Stimulated activated CD4-positive, alpha-beta T cell treated with anti-CD3 and anti-CD28 coated beads, Interleukin-4, amount 100 ng/mL, for 48 hours (primary cell): ENCODE measurements at regions not wholly inside any gene's neighbourhood (a gene's known extent, or its start where the extent isn't known, plus 50 kb on each side); places are given as distances from the start of the nearest gene placed in this dataset.

Experiments used
- DNase-seq, 2 donors: peaks; one replicate each; pipeline ENCODE4 v3.0.0-alpha.2; 2020; ENCODE audit warnings: low read depth in 2 of 2

DNA sequence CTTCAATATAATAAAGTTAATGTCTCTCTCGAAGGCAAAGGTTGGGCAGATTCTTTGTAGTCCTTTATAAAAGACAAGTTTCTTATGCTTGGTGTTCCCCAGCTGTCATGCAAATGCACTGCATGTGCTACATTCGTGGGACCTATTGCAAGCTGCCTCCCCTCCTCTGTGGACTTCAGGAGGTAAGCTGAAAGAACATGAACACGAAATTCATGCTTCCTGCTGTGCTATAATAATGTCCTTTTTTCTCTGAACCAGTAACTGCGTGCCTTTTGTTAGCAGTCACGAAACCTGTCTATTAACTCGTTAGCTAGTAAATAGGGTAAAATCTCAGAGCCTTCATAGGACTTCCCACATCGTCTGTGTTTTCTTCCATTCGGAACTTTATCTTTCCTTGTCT is 363.5 kb downstream of the CDH9 start:
- no peak for DNase-seq

DNA sequence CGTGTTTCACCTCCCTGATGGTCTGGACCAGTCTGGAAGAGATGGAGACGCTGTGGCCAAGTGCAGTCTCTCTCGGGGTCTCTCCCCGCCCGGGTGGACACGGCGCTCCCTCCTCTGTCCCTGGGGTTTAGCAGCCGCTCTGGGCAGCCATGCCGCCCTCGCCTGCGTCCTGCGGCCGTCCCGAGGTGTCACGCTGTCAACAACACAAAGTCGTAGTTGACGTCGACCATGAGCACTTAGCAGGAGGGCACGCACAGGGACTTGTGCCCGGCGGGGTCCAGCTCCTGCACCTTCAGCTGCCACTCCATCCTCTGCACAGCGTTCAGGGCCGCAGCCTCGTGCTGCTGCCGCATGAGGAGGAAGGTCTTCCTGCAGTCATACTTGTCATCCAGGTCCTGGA is 368.9 kb downstream of the CDH9 start:
- DNase-seq, result no peak

DNA sequence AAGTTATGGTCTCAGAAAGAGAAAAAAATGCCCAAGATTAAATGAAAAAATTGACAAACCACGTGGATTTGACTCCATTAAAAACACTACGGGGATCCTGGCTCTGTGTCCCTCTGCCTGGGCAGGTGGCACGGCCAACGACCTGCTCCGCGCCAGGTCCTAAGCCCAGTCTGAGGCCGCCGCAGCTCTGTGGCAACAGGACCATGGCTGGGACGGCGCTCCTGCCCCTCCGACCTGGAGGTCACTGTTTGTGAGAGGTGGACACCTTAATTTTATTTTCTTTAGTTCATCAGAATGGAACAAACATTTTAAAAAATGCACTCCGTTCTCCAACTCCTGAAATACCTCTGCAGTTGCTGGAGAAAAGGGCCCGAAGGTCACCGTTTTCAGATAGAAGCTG is 369.4 kb downstream of the CDH9 start:
- DNase-seq, result no peak

DNA sequence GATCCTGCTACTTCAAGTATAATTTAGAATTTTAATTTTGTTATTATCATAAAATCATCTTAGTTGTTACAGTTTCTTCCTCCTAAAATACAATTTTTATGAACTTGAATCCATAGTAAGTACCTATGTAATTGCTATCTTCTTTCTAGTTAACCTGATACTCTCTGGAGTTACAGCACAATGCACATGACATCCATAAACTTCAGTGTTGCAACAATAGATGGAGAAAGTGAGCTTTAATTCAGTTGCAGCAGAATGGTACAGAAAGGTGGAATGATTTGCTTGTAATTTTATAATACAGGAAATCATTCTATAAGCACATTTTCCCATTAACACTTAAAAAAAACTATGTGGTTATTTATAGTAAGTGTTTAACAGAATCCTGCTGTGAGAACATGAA is 372.0 kb downstream of the CDH9 start:
- DNase-seq, result no peak

DNA sequence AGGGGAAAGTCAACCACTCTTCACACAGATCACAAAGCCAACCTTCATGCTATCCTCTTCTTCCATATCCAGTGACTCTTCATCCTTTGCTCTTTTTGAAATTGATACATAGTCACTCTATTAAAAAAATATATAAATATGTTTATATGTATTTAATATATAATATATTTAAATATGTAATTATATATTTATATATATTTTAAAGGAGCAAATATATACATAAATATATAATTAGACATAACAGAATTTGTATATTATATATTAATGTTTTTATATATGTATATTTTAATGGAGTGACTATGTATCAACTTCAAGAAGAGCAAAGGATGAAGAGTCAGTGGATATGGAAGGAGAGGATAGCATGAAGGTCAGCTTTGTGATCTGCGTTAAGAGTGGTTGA is 374.9 kb downstream of the CDH9 start:
- no peak for DNase-seq

DNA sequence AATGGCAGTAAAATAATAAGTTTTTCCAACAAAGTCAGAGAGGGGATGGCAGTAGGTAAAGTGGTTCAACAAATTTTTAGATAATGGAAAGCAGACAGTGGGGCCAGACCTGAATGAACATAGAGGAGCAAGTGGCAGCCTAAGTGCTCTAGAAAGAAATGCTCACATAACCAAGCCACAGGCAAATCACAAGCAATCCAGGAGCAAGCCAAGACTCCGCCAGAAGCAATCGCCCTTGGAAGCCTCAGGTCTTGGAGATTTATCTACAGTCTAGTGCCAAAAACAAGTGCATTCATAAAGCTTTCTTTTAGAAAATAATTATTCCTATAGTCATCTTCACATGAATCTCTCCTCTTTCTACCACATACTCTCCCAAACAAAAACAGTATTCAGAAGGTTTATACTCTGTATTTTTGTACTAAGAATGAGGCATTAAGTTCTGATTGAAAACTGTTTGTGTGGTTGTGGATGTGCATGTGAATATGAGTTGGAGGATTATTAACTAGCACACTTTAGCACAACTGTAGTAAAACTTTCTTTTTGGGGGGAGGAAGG is 375.5 kb downstream of the CDH9 start:
- no peak for DNase-seq

DNA sequence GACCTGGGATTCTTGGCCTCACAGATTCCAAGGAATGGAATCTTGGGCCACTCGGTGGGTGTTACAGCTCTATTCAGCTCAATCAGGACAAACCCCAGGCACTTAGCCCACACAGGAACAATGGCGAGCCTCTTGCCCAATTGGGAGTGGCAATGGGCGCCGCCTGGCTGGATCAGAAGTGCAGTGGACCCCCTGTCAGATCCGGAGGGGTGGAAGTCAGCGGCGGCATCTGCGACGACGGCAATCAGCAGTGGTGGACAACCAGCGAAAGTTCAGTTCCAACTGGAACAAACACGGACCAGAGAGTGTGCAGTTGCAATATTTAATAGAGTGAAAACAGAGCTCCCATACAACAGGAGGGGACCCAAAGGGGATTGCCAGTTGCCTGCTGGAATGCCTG is 378.3 kb downstream of the CDH9 start:
- no peak for DNase-seq

DNA sequence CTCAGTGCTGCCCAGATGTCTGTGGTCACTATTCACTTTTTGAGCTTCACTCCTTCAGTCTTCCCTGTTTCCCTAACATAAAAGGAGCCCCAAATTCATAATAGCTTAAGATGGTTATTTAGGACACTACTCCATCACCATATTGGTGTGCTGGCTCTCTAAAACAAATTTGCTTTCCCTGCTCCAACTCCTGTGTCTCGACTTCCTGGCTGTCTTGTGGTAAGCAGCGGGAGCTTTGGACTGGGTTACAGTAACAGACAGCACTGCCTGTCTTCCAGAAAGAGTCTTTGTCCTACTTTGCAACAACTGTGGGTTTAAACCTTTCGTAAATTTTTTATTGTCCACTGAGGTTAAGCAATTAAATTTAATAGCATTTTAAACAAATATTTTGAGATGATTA is 389.4 kb downstream of the CDH9 start:
- no peak for DNase-seq

DNA sequence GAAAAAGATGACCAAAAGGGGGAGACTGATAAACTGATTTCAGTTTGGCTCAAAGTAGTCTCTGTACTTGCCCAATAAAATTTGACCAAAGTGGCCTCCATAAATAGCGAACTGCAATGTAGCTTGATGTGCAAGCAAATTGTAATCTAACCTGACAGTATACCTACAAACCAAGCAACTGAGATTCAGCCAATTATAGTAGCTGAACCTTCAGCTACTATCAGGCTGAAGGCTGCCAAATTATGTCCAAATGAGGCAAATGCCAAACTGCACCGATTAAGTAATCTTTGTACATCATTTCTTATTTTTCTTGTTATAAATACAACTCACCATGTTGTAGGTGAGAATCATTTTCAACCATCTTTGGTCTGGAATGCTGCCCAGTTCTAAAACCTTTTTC is 390.6 kb downstream of the CDH9 start:
- no peak for DNase-seq

DNA sequence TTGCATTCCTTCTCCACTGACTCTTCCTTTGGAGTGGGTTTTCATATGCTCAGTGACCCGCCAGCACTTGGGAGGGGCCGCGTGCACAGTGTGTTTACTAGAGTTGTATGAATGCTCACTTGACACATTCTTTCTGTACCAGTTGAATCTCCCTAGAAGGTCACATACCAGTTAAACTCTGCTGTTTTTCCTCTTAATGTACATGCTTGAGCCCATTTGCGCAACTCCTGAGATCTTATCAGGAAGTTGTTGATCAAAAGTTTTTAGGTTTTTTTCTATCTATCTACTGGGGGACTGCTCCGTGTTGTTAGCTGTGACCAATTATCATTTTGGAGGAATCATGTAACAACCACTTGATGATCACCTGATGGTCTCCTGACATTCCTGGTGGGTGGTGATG is 392.7 kb downstream of the CDH9 start:
- DNase-seq, result no peak

DNA sequence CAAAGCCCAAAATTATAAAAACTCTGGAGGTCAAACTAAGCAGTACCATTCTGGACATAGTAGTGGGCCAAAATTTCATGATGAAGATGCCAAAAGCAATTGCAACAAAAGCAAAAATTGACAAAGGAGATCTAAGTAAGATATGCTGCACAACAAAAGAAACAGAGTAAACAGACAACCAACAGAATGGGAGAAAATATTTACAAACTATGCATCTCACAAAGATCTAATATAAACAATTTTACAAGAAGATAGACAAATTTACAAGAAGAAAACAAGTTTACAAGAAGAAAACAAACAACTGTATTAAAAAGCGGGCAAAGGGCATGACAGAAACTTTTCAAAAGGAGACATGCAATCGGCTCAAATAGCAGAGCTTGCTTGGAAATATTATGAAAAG is 396.9 kb downstream of the CDH9 start:
- no peak for DNase-seq

DNA sequence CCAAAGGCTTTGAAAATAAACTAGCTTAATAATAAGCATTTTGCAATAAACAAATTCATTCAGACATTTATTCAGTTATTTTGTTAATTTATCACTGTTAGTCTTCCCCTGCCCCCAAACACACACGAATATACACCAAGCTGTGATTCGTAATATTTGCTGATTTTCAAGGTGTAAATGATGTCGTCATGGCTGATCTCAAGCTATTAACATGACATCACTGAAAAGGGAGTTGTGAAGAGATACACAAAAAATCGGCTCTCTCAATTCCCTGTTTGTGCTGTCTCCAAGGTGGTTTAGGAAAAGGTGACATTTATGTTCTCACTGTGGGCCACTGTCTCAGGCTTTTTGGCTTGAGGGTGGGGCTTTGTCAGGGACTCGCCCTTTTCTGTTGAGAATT is 413.3 kb downstream of the CDH9 start:
- DNase-seq, result no peak

DNA sequence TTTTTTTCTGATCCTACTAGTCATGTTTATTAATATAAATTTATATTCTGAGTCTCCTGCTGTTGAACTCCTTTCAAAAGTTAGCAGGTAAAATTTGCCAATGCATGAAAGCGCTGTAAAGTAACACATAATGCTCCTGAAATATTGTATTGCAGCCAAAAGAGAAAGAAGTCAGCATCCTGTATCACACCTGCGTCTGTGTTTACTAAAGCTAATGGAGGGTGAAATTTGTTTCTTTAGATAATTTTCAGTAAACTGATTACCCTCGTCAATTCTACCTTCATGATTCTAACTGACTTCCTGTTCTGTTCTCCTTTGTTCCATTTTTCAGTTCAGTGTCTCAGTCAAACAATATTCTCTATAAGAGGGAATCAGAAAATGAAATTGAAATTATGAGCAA is 415.4 kb downstream of the CDH9 start:
- no peak for DNase-seq

DNA sequence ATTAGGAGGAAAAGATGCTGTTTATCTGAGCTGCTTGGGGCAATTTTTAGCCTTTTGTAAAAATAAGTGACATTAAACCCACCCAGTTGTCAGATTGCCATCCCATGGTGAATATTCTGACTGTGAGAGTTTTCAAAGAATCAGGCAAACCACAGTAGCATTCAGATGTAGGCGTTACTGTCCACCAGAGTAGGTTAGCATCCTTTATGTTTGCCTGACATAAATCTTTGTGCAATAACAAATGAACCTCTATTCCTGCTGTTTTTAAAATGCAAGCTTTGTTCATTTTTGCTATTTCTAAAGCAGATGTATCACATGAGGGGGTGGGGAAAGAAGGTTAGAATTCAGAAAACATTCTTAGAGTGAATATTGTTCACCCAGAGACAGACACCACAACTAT is 427.8 kb downstream of the CDH9 start:
- DNase-seq, result no peak

DNA sequence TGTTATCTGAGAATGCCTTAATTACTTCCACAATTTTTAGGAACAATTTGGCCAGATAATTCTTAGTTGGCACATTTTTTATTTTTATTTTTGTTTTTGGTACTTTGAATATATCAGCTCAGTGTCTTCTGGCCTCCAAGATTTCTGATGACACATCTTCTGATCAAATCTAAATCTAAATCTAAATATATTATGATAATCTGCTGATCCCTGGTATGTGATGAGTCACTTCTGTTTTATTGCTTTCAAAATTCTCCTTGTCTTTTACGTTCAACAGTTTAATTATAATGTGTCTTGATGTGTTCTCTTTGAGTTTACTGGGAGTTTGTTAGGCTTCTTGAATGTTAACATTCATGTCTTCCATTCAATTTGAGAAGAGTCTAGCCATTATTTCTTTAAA is 436.8 kb downstream of the CDH9 start:
- DNase-seq, result no peak

DNA sequence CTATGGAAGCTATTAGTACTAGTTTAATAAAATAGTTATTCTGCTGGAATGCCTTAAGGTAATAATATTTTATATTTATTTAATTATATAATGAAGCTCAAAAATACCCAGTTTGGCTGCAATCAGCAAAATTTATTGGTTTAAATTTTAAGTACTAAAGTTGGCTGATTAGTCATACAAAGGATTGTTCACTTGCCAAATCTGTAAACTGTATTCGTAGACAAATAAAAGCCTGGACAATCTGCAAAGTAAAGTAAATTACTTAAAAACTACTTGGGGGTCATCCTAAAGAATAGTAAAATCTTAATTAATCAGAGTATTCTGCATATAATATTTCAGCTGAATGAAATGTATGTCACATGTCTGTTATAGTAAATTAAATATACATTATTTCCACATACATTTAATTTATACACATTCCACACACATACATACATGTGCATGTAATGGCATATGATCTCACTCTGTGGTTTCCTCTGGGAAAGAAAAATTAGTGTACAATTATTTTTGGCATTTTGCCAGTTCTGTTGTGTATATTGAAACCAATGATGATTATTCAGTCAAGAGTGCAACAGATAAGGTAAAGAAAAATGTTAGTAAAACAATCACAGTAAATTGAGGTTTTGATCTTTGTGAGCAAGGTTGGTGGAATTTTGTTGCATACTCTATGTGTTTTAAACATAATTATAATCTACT is 455.9 kb downstream of the CDH9 start:
- DNase-seq, result no peak

DNA sequence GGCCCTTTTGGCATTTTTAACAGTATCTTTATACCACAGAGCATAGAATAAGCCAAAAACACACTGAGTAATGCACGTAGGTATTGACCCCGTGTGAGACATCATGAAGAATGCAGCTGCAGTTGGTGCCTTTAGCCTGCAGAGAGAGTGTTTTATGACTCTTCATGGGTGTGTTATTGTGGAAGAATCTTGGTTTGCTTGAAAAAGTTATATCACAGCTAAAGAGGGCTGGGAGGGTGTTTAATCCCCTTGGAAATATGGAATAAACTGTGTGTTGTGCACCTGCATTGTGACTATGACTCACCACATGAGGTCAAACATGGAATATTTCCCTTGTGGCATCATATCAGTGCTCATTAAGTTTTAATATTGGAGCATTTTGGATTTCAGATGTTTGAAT is 458.7 kb downstream of the CDH9 start:
- no peak for DNase-seq

DNA sequence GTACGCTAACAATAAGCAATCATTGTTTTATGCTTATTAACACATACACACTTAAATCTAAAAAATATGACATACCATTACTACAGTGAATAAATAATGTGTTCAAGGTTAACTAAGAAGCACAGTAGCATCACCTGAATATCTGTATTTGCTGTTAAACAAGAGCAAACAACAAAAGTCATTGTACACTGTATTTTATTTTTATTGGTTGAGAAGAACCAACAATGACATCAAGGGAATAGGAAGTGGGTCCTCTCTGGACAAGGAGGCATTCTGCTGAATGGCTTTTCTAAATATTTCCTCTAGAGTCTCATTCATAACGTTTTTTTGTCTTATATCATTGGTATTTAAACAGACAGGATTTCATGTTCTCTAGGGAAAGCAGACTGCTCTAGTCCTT is 460.4 kb downstream of the CDH9 start:
- DNase-seq, result no peak

DNA sequence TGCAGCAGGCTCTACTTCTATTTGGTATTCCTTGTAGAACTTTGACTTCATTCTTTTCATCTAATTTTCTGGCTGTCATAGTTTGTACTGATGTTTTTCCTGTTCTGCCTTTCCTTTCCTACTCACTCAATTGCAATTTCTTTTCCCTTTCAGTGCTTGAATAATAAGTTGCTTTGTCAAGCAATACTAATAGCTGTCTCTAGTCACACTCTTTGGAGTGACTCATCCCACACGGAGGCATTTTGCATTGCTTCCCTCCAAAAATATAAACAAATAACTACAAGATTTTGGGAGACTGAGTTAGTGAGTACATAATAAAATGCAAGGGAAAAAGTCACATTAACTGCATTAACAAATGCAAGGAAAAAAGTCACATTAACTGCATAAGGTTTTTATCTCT is 465.9 kb downstream of the CDH9 start:
- no peak for DNase-seq

DNA sequence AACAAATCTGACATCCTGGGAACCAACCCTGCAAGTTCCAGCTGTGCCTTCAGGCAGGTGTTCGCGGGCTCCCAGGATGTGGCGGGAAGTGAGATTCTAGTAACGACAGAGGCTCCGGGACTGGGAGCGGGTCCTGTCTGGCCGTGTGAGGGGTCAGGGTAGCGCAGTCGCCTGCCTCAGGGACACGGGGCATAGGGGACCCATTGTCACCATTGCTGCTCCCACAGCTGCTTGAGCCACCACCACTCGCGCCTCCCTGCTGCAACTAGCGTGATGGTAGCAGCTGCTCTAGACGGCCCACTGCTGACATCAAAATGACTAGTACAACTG is 468.5 kb downstream of the CDH9 start:
- no peak for DNase-seq

DNA sequence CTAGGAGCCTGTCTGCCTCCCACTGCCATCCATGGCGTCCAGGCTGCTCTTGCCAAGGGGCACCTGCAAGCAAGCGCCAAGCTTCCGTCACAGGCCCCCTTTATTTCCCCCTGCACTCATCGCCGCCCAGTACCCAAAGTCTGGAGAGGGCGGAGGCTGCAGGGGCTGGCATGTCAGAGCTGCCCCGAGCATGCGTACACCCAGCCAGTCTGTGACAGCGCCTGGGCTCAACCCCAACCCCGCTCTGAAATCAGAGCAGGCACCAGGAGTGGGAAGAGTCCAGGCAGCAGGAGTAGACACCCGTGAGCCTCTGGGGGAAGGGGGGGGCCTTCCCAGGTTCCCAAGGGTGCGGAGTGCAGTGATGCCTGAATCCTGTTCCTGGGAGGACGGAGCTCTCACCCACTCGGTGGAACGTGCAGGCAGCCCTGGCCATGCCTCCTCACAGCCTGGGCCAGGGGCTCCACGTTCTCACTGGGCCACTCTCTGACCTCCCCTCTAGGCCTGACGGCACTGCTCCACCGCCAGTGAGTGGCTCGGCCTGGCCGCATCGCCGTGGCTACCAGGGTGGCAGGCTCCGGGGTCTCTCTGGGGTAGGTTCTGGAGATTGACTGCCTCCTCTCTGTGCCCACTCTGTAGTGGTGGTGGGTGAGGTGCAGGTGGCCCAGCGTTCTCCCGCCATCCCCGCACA is 469.0 kb downstream of the CDH9 start:
- no peak for DNase-seq

DNA sequence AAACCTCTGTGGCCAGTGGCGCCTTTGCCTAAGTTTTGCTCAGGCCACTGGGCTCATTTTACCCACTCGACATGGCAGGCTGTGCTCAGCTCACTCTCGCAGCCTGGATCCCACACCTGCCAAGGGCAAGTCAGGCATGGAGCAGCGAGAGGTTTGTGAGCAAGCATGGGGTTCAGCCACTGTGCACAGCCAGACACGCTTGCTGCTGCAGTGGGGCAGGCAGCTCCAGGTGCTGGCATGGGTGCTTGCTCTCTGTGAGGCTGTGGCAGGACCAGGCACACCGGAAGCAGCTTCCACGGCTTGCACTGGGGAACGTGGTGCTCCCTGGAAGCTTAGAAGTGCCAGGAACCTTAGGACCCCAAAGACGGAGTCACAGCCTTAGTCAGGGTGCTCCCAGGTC is 470.1 kb downstream of the CDH9 start:
- DNase-seq, result no peak

DNA sequence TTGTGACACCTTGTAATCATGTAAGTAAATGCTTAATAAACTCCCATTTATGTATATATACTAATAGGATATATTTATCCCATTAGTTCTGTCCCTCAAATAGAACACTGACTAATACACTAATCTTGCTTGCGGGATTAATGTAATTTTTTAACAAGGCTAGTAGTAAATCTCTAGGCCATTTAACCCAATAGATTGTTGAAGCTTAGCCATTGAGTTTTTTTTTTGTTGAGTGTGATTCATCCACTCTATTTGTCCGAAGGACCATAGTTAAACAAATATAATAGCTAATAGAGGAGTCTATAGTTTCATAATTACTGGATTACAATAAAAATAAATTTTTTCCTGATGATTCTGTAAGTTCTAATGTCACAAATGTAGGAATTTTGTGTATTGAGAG is 474.4 kb downstream of the CDH9 start:
- no peak for DNase-seq

DNA sequence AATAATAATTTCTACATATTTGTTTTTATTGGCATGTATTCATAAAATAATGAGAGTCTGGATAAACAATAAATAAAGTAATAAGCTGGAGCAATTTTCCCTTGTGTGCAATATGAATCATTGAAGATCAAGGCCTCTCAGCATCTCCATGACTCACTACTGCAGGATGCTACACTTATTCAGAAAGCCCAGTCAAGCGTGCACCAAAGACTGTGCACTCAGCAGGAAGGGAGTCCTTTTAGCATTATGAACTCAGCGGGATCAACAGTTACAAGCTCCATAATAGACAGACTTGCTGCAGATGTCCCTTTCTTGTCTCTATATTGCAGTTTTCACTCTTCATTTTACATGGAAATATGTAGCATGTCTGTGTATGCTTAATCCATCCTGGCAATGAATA is 485.3 kb downstream of the CDH9 start:
- no peak for DNase-seq
